ENCODE measurements at regions not wholly inside any gene's neighbourhood (a gene's known extent, or its start where the extent isn't known, plus 50 kb on each side); places are given as distances from the start of the nearest gene placed in this dataset.

GRCh38 chr11:119796363-119797060, 67.5 kb upstream of the NECTIN1 start:
- Histone ChIP-seq H3K9me3 (ENCODE audit: control insufficient read depth, insufficient read depth, low read length) (no peaks in the 10 kb centered on the region), H3K4me3 (ENCODE audit: low read depth, low read length) (no peak overlapping the region), H3K27me3 (ENCODE audit: control insufficient read depth, insufficient read depth, low read length) (peaks cover 17% of the 10 kb centered on the region), H3K27ac (ENCODE audit: low read depth, low read length) (no peak overlapping the region)
- no peak for DNase-seq (ENCODE audit: low read depth, low spot score)
- POLR2A ChIA-PET = no interaction called here
- TF ChIP-seq CTCF (IDR thresholded peaks at IDR 0.05; ENCODE audit: low read depth, low read length) = no peak
- CTCF ChIA-PET = no interaction called here

- POLR2A ChIA-PET = no interaction called here
- H3K4me3 ChIP-seq (ENCODE audit: low read depth, low read length) = no peak overlapping the region
- no peak for DNase-seq (ENCODE audit: low read depth, low spot score)
- H3K27me3 ChIP-seq (ENCODE audit: control insufficient read depth, insufficient read depth, low read length) = peaks cover 11% of the 10 kb centered on the region
- no peak overlapping the region for H3K27ac ChIP-seq (ENCODE audit: low read depth, low read length)
- no peaks in the 10 kb centered on the region for H3K9me3 ChIP-seq (ENCODE audit: control insufficient read depth, insufficient read depth, low read length)
- no peak for TF ChIP-seq CTCF (IDR thresholded peaks at IDR 0.05; ENCODE audit: low read depth, low read length)
- CTCF ChIA-PET = no interaction called here
Measured at GRCh38 chr11:119795690-119796089, 66.7 kb upstream of the NECTIN1 start.

- peak; percentile 43 for DNase-seq (ENCODE audit: low read depth, low spot score)
- no peak for TF ChIP-seq CTCF (IDR thresholded peaks at IDR 0.05; ENCODE audit: low read depth, low read length)
- ChIA-PET CTCF (interaction anchor here (0.6 kb wide), 1 partner anchor 281 kb away, joined by 5 read pairs; no protein-coding TSS in a partner anchor), POLR2A (no interaction called here)
- Histone ChIP-seq H3K9me3 (ENCODE audit: control insufficient read depth, insufficient read depth, low read length) (no peaks in the 10 kb centered on the region), H3K27me3 (ENCODE audit: control insufficient read depth, insufficient read depth, low read length) (peaks cover 9% of the 10 kb centered on the region), H3K27ac (ENCODE audit: low read depth, low read length) (no peak overlapping the region), H3K4me3 (ENCODE audit: low read depth, low read length) (no peak overlapping the region)
Measured at GRCh38 chr11:119795231-119795630, 66.2 kb upstream of the NECTIN1 start.

- no peak for TF ChIP-seq CTCF (IDR thresholded peaks at IDR 0.05; ENCODE audit: low read depth, low read length)
- ChIA-PET CTCF (interaction anchor here (0.6 kb wide), 1 partner anchor 282 kb away, joined by 5 read pairs; no protein-coding TSS in a partner anchor), POLR2A (no interaction called here)
- DNase-seq (ENCODE audit: low read depth, low spot score) = no peak
- Histone ChIP-seq H3K4me3 (ENCODE audit: low read depth, low read length) (no peak overlapping the region), H3K9me3 (ENCODE audit: control insufficient read depth, insufficient read depth, low read length) (no peaks in the 10 kb centered on the region), H3K27me3 (ENCODE audit: control insufficient read depth, insufficient read depth, low read length) (peaks cover 10% of the 10 kb centered on the region), H3K27ac (ENCODE audit: low read depth, low read length) (no peak overlapping the region)
Measured at GRCh38 chr11:119794756-119795155, 65.8 kb upstream of the NECTIN1 start.

GRCh38 chr11:119794141-119794665, 65.2 kb upstream of the NECTIN1 start:
- ChIA-PET CTCF (no interaction called here), POLR2A (no interaction called here)
- H3K4me3 ChIP-seq (ENCODE audit: low read depth, low read length) = no peak overlapping the region
- H3K27me3 ChIP-seq (ENCODE audit: control insufficient read depth, insufficient read depth, low read length) = peaks cover 14% of the 10 kb centered on the region
- no peak overlapping the region for H3K27ac ChIP-seq (ENCODE audit: low read depth, low read length)
- DNase-seq (ENCODE audit: low read depth, low spot score) = no peak
- H3K9me3 ChIP-seq (ENCODE audit: control insufficient read depth, insufficient read depth, low read length) = no peaks in the 10 kb centered on the region
- no peak for TF ChIP-seq CTCF (IDR thresholded peaks at IDR 0.05; ENCODE audit: low read depth, low read length)
